H9 (cell line): ENCODE measurements at regions not wholly inside any gene's neighbourhood (a gene's known extent, or its start where the extent isn't known, plus 50 kb on each side); places are given as distances from the start of the nearest gene placed in this dataset.

Source experiments
- DNase-seq: peaks from one replicate; pipeline ENCODE4 v3.0.0-alpha.2; 2017
- H2AFZ ChIP-seq: one replicate; pipeline ENCODE4 v1.6.1; 2013; ENCODE audit warnings: mild to moderate bottlenecking, low read length, control low read depth, moderate library complexity
- H2AK5ac ChIP-seq: 2 replicates; pipeline ENCODE4 v1.6.1; 2013; ENCODE audit warnings: low read length, control low read depth, mixed read lengths; ENCODE audit not compliant: insufficient read length
- H2BK120ac ChIP-seq: one replicate; pipeline ENCODE4 v1.6.1; 2013; ENCODE audit warnings: low read depth, mild to moderate bottlenecking, low read length, control low read depth, inconsistent platforms; ENCODE audit not compliant: poor library complexity, severe bottlenecking
- H2BK12ac ChIP-seq: 2 replicates; pipeline ENCODE4 v1.6.1; 2013; ENCODE audit warnings: low read length, control low read depth, mixed read lengths, low read depth; ENCODE audit not compliant: insufficient read length
- H2BK15ac ChIP-seq: 2 replicates; pipeline ENCODE4 v1.6.1; 2013; ENCODE audit warnings: low read depth, low read length, control low read depth
- H2BK20ac ChIP-seq: one replicate; pipeline ENCODE4 v1.6.1; 2013; ENCODE audit warnings: low read depth, mild to moderate bottlenecking, low read length, control low read depth, inconsistent platforms; ENCODE audit not compliant: poor library complexity, severe bottlenecking
- H2BK5ac ChIP-seq: 2 replicates; pipeline ENCODE4 v1.6.1; 2013; ENCODE audit warnings: low read length, control low read depth, mixed read lengths; ENCODE audit not compliant: insufficient read length
- H3K14ac ChIP-seq: 2 replicates; pipeline ENCODE4 v1.6.1; 2013; ENCODE audit warnings: low read length, control low read depth; ENCODE audit not compliant: insufficient read depth
- H3K18ac ChIP-seq: 2 replicates; pipeline ENCODE4 v1.6.1; 2013; ENCODE audit warnings: low read depth, mild to moderate bottlenecking, mixed read lengths, low read length, control low read depth; ENCODE audit not compliant: insufficient read length
- H3K23ac ChIP-seq: 2 replicates; pipeline ENCODE4 v1.6.1; 2013; ENCODE audit warnings: low read length, control low read depth, mixed read lengths, low read depth; ENCODE audit not compliant: insufficient read length
- H3K23me2 ChIP-seq: 2 replicates; pipeline ENCODE4 v1.6.1; 2013; ENCODE audit warnings: low read depth, mild to moderate bottlenecking, mixed read lengths, low read length, control low read depth; ENCODE audit not compliant: insufficient read length, poor library complexity, severe bottlenecking
- H3K27ac ChIP-seq: 2 replicates; pipeline ENCODE4 v1.5.1; 2013; ENCODE audit warnings: low read length, control low read depth, mixed read lengths, low read depth; ENCODE audit not compliant: insufficient read length
- H3K27me3 ChIP-seq: 2 replicates; pipeline ENCODE4 v1.6.1; 2013; ENCODE audit warnings: low read length, control low read depth, inconsistent platforms; ENCODE audit not compliant: insufficient read depth
- H3K4ac ChIP-seq: 2 replicates; pipeline ENCODE4 v1.6.1; 2013; ENCODE audit warnings: low read depth, mild to moderate bottlenecking, control low read depth, inconsistent platforms, low read length, moderate library complexity
- H3K4me1 ChIP-seq: 2 replicates; pipeline ENCODE4 v1.6.1; 2013; ENCODE audit warnings: low read length, control low read depth, inconsistent platforms; ENCODE audit not compliant: insufficient read depth
- H3K4me2 ChIP-seq: 2 replicates; pipeline ENCODE4 v1.6.1; 2013; ENCODE audit warnings: low read length, control low read depth, mixed read lengths; ENCODE audit not compliant: insufficient read length, insufficient read depth
- H3K56ac ChIP-seq: 2 replicates; pipeline ENCODE4 v1.6.1; 2013; ENCODE audit warnings: low read depth, mild to moderate bottlenecking, mixed read lengths, low read length, control low read depth; ENCODE audit not compliant: insufficient read length
- H3K79me1 ChIP-seq: 2 replicates; pipeline ENCODE4 v1.6.1; 2013; ENCODE audit warnings: low read depth, mild to moderate bottlenecking, moderate library complexity, low read length, control low read depth, inconsistent platforms; ENCODE audit not compliant: insufficient read depth, poor library complexity, severe bottlenecking
- H3K79me2 ChIP-seq: 2 replicates; pipeline ENCODE4 v1.6.1; 2013; ENCODE audit warnings: low read length, control low read depth, inconsistent platforms; ENCODE audit not compliant: insufficient read depth
- H3K9ac ChIP-seq: 2 replicates; pipeline ENCODE4 v1.6.1; 2013; ENCODE audit warnings: low read length, control low read depth, mixed read lengths; ENCODE audit not compliant: insufficient read length; ENCODE audit errors: extremely low read depth
- H3K9me3 ChIP-seq: one replicate; pipeline ENCODE4 v1.6.1; 2013; ENCODE audit warnings: low read depth, low read length, inconsistent platforms; ENCODE audit not compliant: control insufficient read depth
- H3T11ph ChIP-seq: one replicate; pipeline ENCODE4 v1.6.1; 2013; ENCODE audit warnings: mild to moderate bottlenecking, low read length, control low read depth, inconsistent platforms
- H4K20me1 ChIP-seq: one replicate; pipeline ENCODE4 v1.6.1; 2013; ENCODE audit not compliant: control insufficient read depth, insufficient read length, insufficient read depth
- H4K5ac ChIP-seq: 2 replicates; pipeline ENCODE4 v1.6.1; 2013; ENCODE audit warnings: low read depth, mild to moderate bottlenecking, mixed read lengths, low read length, control low read depth; ENCODE audit not compliant: insufficient read length
- H4K8ac ChIP-seq: replicated peaks from 2 replicates; pipeline ENCODE4 v1.6.1; 2013; ENCODE audit warnings: low read length, control low read depth, mixed read lengths, low read depth; ENCODE audit not compliant: insufficient read length
- H4K91ac ChIP-seq: 2 replicates; pipeline ENCODE4 v1.6.1; 2013; ENCODE audit warnings: low read depth, mild to moderate bottlenecking, moderate library complexity, mixed read lengths, low read length, control low read depth; ENCODE audit not compliant: insufficient read length
- H3K27ac Mint-ChIP-seq, 3 experiments: 2 replicates in 2 of 3; 3 replicates in 1 of 3; pipeline ENCODE4 v1.8.0; 2020 to 2021; ENCODE audit warnings: mixed read lengths in 3 of 3, mild to moderate bottlenecking in 1 of 3, moderate library complexity in 1 of 3
- H3K27me3 Mint-ChIP-seq: 2 replicates; pipeline ENCODE4 v1.8.0; 2021; ENCODE audit warnings: low read depth, mild to moderate bottlenecking, moderate library complexity, mixed read lengths
- H3K36me3 Mint-ChIP-seq, 3 experiments: 2 replicates in 2 of 3; 3 replicates in 1 of 3; pipeline ENCODE4 v1.8.0; 2020 to 2021; ENCODE audit warnings: low read depth in 3 of 3, mixed read lengths in 3 of 3; ENCODE audit not compliant: insufficient read depth in 1 of 3
- H3K4me1 Mint-ChIP-seq, 2 experiments: 2 replicates each; pipeline ENCODE4 v1.8.0; 2020; ENCODE audit warnings: mixed read lengths in 2 of 2
- H3K4me3 Mint-ChIP-seq, 2 experiments: 2 replicates in 1 of 2; 3 replicates in 1 of 2; pipeline ENCODE4 v1.8.0; 2020 to 2021; ENCODE audit warnings: mild to moderate bottlenecking in 2 of 2, mixed read lengths in 2 of 2, moderate library complexity in 1 of 2
- H3K9me3 Mint-ChIP-seq, 2 experiments: 2 replicates in 1 of 2; 3 replicates in 1 of 2; pipeline ENCODE4 v1.8.0; 2020; ENCODE audit warnings: mild to moderate bottlenecking in 2 of 2, mixed read lengths in 2 of 2, moderate library complexity in 1 of 2
- CTCF ChIP-seq: fragments of 200-600 bp; sonication (generic); conservative IDR thresholded peaks from 3 replicates; pipeline ENCODE4 v1.8.0; 2021; ENCODE audit warnings: antibody characterized with exemption, mild to moderate bottlenecking
- WGBS: extraction: QIAGEN DNeasy Blood & Tissue Kit; methylation state at CpG from one replicate; pipeline ENCODE4 v1.1.7; 2013; ENCODE audit warnings: missing lambda C conversion rate, low lambda C conversion rate, mixed read lengths; ENCODE audit not compliant: insufficient read length; ENCODE audit errors: extremely low coverage; 5-methylcytosine and 5-hydroxymethylcytosine counted together

- H4K91ac ChIP-seq: no peak overlapping the region
- H3K4ac ChIP-seq: no peak overlapping the region
- Mint-ChIP-seq H3K27ac (no peak overlapping the region), H3K27me3 (no peaks in the 10 kb centered on the region), H3K36me3 (peaks cover 3 to 6% (median 4%) of the 10 kb centered on the region in 3 experiments; a peak in 4 of 7 replicates), H3K4me1 (peaks cover under 1% of the 10 kb centered on the region in 2 experiments; a peak in 3 of 4 replicates), H3K9me3 (peaks cover 3 to 6% of the 10 kb centered on the region in 2 experiments; a peak in 3 of 5 replicates), H3K4me3 (no peak overlapping the region)
- no peaks in the 10 kb centered on the region for H3K23me2 ChIP-seq
- H3K4me2 ChIP-seq: no peak overlapping the region
- no peak overlapping the region for H2BK15ac ChIP-seq
- H4K8ac ChIP-seq: no peak overlapping the region
- no peaks in the 10 kb centered on the region for H3K4me1 ChIP-seq
- no CpG with 5 or more reads among the region's 3 CpGs for WGBS
- H3K79me1 ChIP-seq: no peaks in the 10 kb centered on the region
- no peaks in the 10 kb centered on the region for H3K9me3 ChIP-seq
- no peak overlapping the region for H3T11ph ChIP-seq
- H3K56ac ChIP-seq: no peak overlapping the region
- no peak for DNase-seq
- no peak overlapping the region for H2BK120ac ChIP-seq
- no peak overlapping the region for H2AFZ ChIP-seq
- no peak overlapping the region for H3K23ac ChIP-seq
- H4K5ac ChIP-seq: no peak overlapping the region
- H3K14ac ChIP-seq: no peak overlapping the region
- H3K9ac ChIP-seq: no peak overlapping the region
- no peak overlapping the region for H3K18ac ChIP-seq
- no peaks in the 10 kb centered on the region for H3K27me3 ChIP-seq
- H2BK20ac ChIP-seq: no peak overlapping the region
- no peak overlapping the region for H2AK5ac ChIP-seq
- no peak overlapping the region for H3K27ac ChIP-seq
- H3K79me2 ChIP-seq: no peaks in the 10 kb centered on the region
- no peak overlapping the region for H2BK12ac ChIP-seq
- no peak for TF ChIP-seq CTCF
- no peak overlapping the region for H2BK5ac ChIP-seq
- H4K20me1 ChIP-seq: no peaks in the 10 kb centered on the region
These were observed 1677.0 kb upstream of the LRRTM1 start for GRCh38 chr2:81981585-81981984.
